Mesenchymal stem cell (in vitro differentiated cells and primary cell): ENCODE measurements at regions not wholly inside any gene's neighbourhood (a gene's known extent, or its start where the extent isn't known, plus 50 kb on each side); places are given as distances from the start of the nearest gene placed in this dataset.

Experiments used
- DNase-seq: peaks from one replicate; pipeline ENCODE4 v3.0.0-alpha.2; 2013
- H2AFZ ChIP-seq: one replicate; pipeline ENCODE4 v1.6.1; 2013; ENCODE audit warnings: low read depth, mild to moderate bottlenecking, control low read depth, inconsistent platforms, low read length, moderate library complexity
- H2AK5ac ChIP-seq: 2 replicates; pipeline ENCODE4 v1.6.1; 2013; ENCODE audit warnings: low read length, moderate library complexity, mild to moderate bottlenecking, inconsistent platforms; ENCODE audit not compliant: severe bottlenecking
- H2BK120ac ChIP-seq: one replicate; pipeline ENCODE4 v1.6.1; 2013; ENCODE audit warnings: low read depth, mild to moderate bottlenecking, inconsistent platforms, low read length, moderate library complexity
- H2BK12ac ChIP-seq, 2 experiments: one replicate each; pipeline ENCODE4 v1.6.1; 2013; ENCODE audit warnings: inconsistent platforms in 2 of 2, low read length in 2 of 2, mild to moderate bottlenecking in 2 of 2, moderate library complexity in 2 of 2, control low read depth in 1 of 2
- H2BK15ac ChIP-seq: one replicate; pipeline ENCODE4 v1.6.1; 2013; ENCODE audit warnings: mild to moderate bottlenecking, low read depth, inconsistent platforms; ENCODE audit not compliant: poor library complexity, severe bottlenecking
- H2BK5ac ChIP-seq: 2 replicates; pipeline ENCODE4 v1.6.1; 2013; ENCODE audit warnings: low read depth, mild to moderate bottlenecking, low read length, control low read depth, inconsistent platforms; ENCODE audit not compliant: poor library complexity, severe bottlenecking
- H3K14ac ChIP-seq, 2 experiments: one replicate each; pipeline ENCODE4 v1.6.1; 2013; ENCODE audit warnings: inconsistent platforms in 2 of 2, low read length in 2 of 2, control low read depth in 1 of 2, mild to moderate bottlenecking in 1 of 2, moderate library complexity in 1 of 2
- H3K18ac ChIP-seq, 2 experiments: one replicate each; pipeline ENCODE4 v1.6.1; 2013; ENCODE audit warnings: inconsistent platforms in 2 of 2, low read length in 2 of 2, control low read depth in 1 of 2, low read depth in 1 of 2, mild to moderate bottlenecking in 1 of 2
- H3K23ac ChIP-seq, 2 experiments: one replicate each; pipeline ENCODE4 v1.6.1; 2013; ENCODE audit warnings: inconsistent platforms in 2 of 2, low read length in 2 of 2, mild to moderate bottlenecking in 2 of 2, moderate library complexity in 2 of 2, control low read depth in 1 of 2
- H3K27ac ChIP-seq: 2 replicates; pipeline ENCODE4 v1.5.1; 2013; ENCODE audit warnings: mild to moderate bottlenecking, moderate library complexity, low read length, control low read depth, inconsistent platforms; ENCODE audit not compliant: poor library complexity, severe bottlenecking
- H3K27me3 ChIP-seq, 2 experiments: 2 replicates each; pipeline versions ENCODE4 v1.6.1 to v1.7.0; 2013; ENCODE audit warnings: low read length in 2 of 2, mild to moderate bottlenecking in 2 of 2, moderate library complexity in 2 of 2, control low read depth in 1 of 2, inconsistent platforms in 1 of 2; ENCODE audit not compliant: control insufficient read depth in 1 of 2, insufficient read depth in 1 of 2
- H3K36me3 ChIP-seq, 2 experiments: 2 replicates each; pipeline versions ENCODE4 v1.6.1 to v1.7.0; 2013; ENCODE audit warnings: low read length in 2 of 2, control low read depth in 1 of 2, inconsistent platforms in 1 of 2, low read depth in 1 of 2, mild to moderate bottlenecking in 1 of 2; ENCODE audit not compliant: insufficient read depth in 2 of 2, control insufficient read depth in 1 of 2
- H3K4ac ChIP-seq, 2 experiments: one replicate each; pipeline ENCODE4 v1.6.1; 2013; ENCODE audit warnings: inconsistent platforms in 2 of 2, low read length in 2 of 2, mild to moderate bottlenecking in 2 of 2, moderate library complexity in 2 of 2, control low read depth in 1 of 2, low read depth in 1 of 2
- H3K4me1 ChIP-seq: 2 replicates; pipeline ENCODE4 v1.6.1; 2013; ENCODE audit warnings: low read depth, low read length, control low read depth; ENCODE audit not compliant: control insufficient read depth, insufficient read depth
- H3K4me2 ChIP-seq: 2 replicates; pipeline ENCODE4 v1.6.1; 2013; ENCODE audit warnings: low read length, mild to moderate bottlenecking, inconsistent platforms; ENCODE audit not compliant: poor library complexity, severe bottlenecking
- H3K4me3 ChIP-seq, 2 experiments: 2 replicates each; pipeline versions ENCODE4 v1.5.1 to v1.7.0; 2013; ENCODE audit warnings: low read length in 2 of 2, mild to moderate bottlenecking in 2 of 2, control low read depth in 1 of 2, low read depth in 1 of 2; ENCODE audit not compliant: insufficient read depth in 1 of 2
- H3K79me1 ChIP-seq: replicated peaks from 2 replicates; pipeline ENCODE4 v1.6.1; 2013; ENCODE audit warnings: mild to moderate bottlenecking, control low read depth, low read length, inconsistent platforms; ENCODE audit not compliant: poor library complexity, severe bottlenecking
- H3K9ac ChIP-seq: 2 replicates; pipeline ENCODE4 v1.7.0; 2013; ENCODE audit warnings: mild to moderate bottlenecking, low read length, moderate library complexity
- H3K9me3 ChIP-seq: 2 replicates; pipeline ENCODE4 v1.7.0; 2013; ENCODE audit warnings: mild to moderate bottlenecking, low read length; ENCODE audit not compliant: control insufficient read depth
- H4K8ac ChIP-seq: one replicate; pipeline ENCODE4 v1.6.1; 2013; ENCODE audit warnings: inconsistent platforms, mild to moderate bottlenecking, low read length, moderate library complexity
- H4K91ac ChIP-seq: one replicate; pipeline ENCODE4 v1.6.1; 2013; ENCODE audit warnings: mild to moderate bottlenecking, low read length, inconsistent platforms
- WGBS: methylation state at CpG from one replicate; pipeline ENCODE4 v1.1.7; 2013; ENCODE audit warnings: mixed read lengths; 5-methylcytosine and 5-hydroxymethylcytosine counted together

GRCh38 chr17:79338152-79338551, 263.5 kb downstream of the ENGASE start:
- H3K4me3 ChIP-seq, result no peak overlapping the region
- H3K23ac ChIP-seq, result no peak overlapping the region
- no peak overlapping the region for H2AK5ac ChIP-seq
- DNase-seq, result no peak
- H3K14ac ChIP-seq, result no peak overlapping the region
- no peak overlapping the region for H3K4ac ChIP-seq
- no peak overlapping the region for H3K27ac ChIP-seq
- no peak overlapping the region for H2BK5ac ChIP-seq
- WGBS, result 57% methylated on average over 7 of the region's 7 CpGs
- no peak overlapping the region for H2BK12ac ChIP-seq
- H4K8ac ChIP-seq, result no peak overlapping the region
- no peak overlapping the region for H4K91ac ChIP-seq
- H2BK120ac ChIP-seq, result no peak overlapping the region
- no peak overlapping the region for H3K18ac ChIP-seq
- H3K4me2 ChIP-seq, result no peak overlapping the region
- no peaks in the 10 kb centered on the region for H3K4me1 ChIP-seq
- no peak overlapping the region for H3K9ac ChIP-seq
- H2BK15ac ChIP-seq, result no peak overlapping the region
- no peaks in the 10 kb centered on the region for H3K36me3 ChIP-seq
- H2AFZ ChIP-seq, result no peak overlapping the region
- no peaks in the 10 kb centered on the region for H3K79me1 ChIP-seq
- H3K9me3 ChIP-seq, result no peaks in the 10 kb centered on the region
- peaks cover 7 to 64% of the 10 kb centered on the region in 2 experiments for H3K27me3 ChIP-seq

- Histone ChIP-seq H3K9ac (no peak overlapping the region), H3K18ac (no peak overlapping the region), H2BK12ac (no peak overlapping the region), H2AK5ac (no peak overlapping the region), H4K91ac (no peak overlapping the region), H3K9me3 (no peaks in the 10 kb centered on the region), H3K23ac (no peak overlapping the region), H2BK120ac (no peak overlapping the region), H3K4ac (no peak overlapping the region), H3K4me2 (no peak overlapping the region), H2AFZ (no peak overlapping the region), H3K4me1 (no peaks in the 10 kb centered on the region), H3K27me3 (peaks cover 3 to 55% of the 10 kb centered on the region in 2 experiments), H3K4me3 (no peak overlapping the region), H3K27ac (no peak overlapping the region), H3K79me1 (no peaks in the 10 kb centered on the region), H3K14ac (no peak overlapping the region), H2BK15ac (no peak overlapping the region), H2BK5ac (no peak overlapping the region), H3K36me3 (no peaks in the 10 kb centered on the region), H4K8ac (no peak overlapping the region)
- DNase-seq, result no peak
- 75% methylated on average over 8 of the region's 8 CpGs for WGBS
Measured at GRCh38 chr17:79337053-79337452, 262.4 kb downstream of the ENGASE start.

GRCh38 chr17:79335456-79335855, 260.8 kb downstream of the ENGASE start:
- no peak overlapping the region for H3K18ac ChIP-seq
- no peak overlapping the region for H4K91ac ChIP-seq
- no peak overlapping the region for H2BK12ac ChIP-seq
- H2AFZ ChIP-seq, result no peak overlapping the region
- H3K79me1 ChIP-seq, result no peaks in the 10 kb centered on the region
- no peak overlapping the region for H4K8ac ChIP-seq
- no peak overlapping the region for H3K4ac ChIP-seq
- peaks cover 3 to 55% of the 10 kb centered on the region in 2 experiments for H3K27me3 ChIP-seq
- H2BK15ac ChIP-seq, result no peak overlapping the region
- DNase-seq, result no peak
- H3K9ac ChIP-seq, result no peak overlapping the region
- 69% methylated on average over 12 of the region's 12 CpGs for WGBS
- H2BK5ac ChIP-seq, result no peak overlapping the region
- H2BK120ac ChIP-seq, result no peak overlapping the region
- no peak overlapping the region for H3K23ac ChIP-seq
- H3K4me1 ChIP-seq, result no peaks in the 10 kb centered on the region
- H3K4me2 ChIP-seq, result no peak overlapping the region
- no peak overlapping the region for H3K27ac ChIP-seq
- no peaks in the 10 kb centered on the region for H3K9me3 ChIP-seq
- H3K14ac ChIP-seq, result no peak overlapping the region
- no peaks in the 10 kb centered on the region for H3K36me3 ChIP-seq
- H3K4me3 ChIP-seq, result no peak overlapping the region
- H2AK5ac ChIP-seq, result no peak overlapping the region

GRCh38 chr17:79332011-79332554, 257.5 kb downstream of the ENGASE start:
- H3K4ac ChIP-seq, result no peak overlapping the region

More at GRCh38 chr17:79332011-79332554, 257.5 kb downstream of the ENGASE start:
- no peak overlapping the region for H4K8ac ChIP-seq
- H3K79me1 ChIP-seq, result no peaks in the 10 kb centered on the region
- H3K4me1 ChIP-seq, result no peaks in the 10 kb centered on the region
- H3K27ac ChIP-seq, result no peak overlapping the region
- no peak overlapping the region for H3K4me3 ChIP-seq
- no peak overlapping the region for H3K14ac ChIP-seq
- H3K9me3 ChIP-seq, result no peaks in the 10 kb centered on the region
- no peak overlapping the region for H4K91ac ChIP-seq
- no peak overlapping the region for H3K9ac ChIP-seq
- no peak overlapping the region for H2BK12ac ChIP-seq
- H3K18ac ChIP-seq, result no peak overlapping the region
- H2BK5ac ChIP-seq, result no peak overlapping the region
- no peak overlapping the region for H2BK15ac ChIP-seq
- 66% methylated on average over 9 of the region's 9 CpGs for WGBS
- DNase-seq, result no peak
- no peak overlapping the region for H2AFZ ChIP-seq
- no peaks in the 10 kb centered on the region for H3K36me3 ChIP-seq
- H3K27me3 ChIP-seq, result peaks cover 3 to 57% of the 10 kb centered on the region in 2 experiments
- no peak overlapping the region for H3K4me2 ChIP-seq
- H3K23ac ChIP-seq, result no peak overlapping the region
- no peak overlapping the region for H2AK5ac ChIP-seq
- H2BK120ac ChIP-seq, result no peak overlapping the region
